ENCODE measurements at regions not wholly inside any gene's neighbourhood (a gene's known extent, or its start where the extent isn't known, plus 50 kb on each side); places are given as distances from the start of the nearest gene placed in this dataset.

GRCh38 chr14:55946231-55946630 is 172.0 kb upstream of the PELI2 start:
- WGBS (ENCODE audit: insufficient coverage) = 29% methylated on average over 2 of the region's 2 CpGs
- Histone ChIP-seq H3K9me3 (ENCODE audit: control extremely low read depth in 1 of 5, control insufficient read depth in 4 of 5, insufficient read depth in 2 of 5, low read depth in 1 of 5, low read length in 4 of 5) (no peaks in the 10 kb centered on the region), H3K27ac (ENCODE audit: insufficient read depth in 1 of 2, low read depth in 1 of 2, low read length in 2 of 2, poor library complexity in 1 of 2, severe bottlenecking in 2 of 2) (no peak overlapping the region), H3K27me3 (replicated peaks in 2 of 5; ENCODE audit: control insufficient read depth in 4 of 5, insufficient read depth in 5 of 5, low read length in 4 of 5) (no peaks in the 10 kb centered on the region), H3K36me3 (ENCODE audit: control insufficient read depth in 4 of 4, insufficient read depth in 4 of 4, low read length in 3 of 4) (no peaks in the 10 kb centered on the region), H3K4me1 (ENCODE audit: control extremely low read depth in 1 of 4, control insufficient read depth in 4 of 4, insufficient read depth in 4 of 4, low read length in 3 of 4) (no peaks in the 10 kb centered on the region), H3K4me3 (ENCODE audit: control insufficient read depth in 1 of 7, extremely low read depth in 1 of 7, insufficient read depth in 4 of 7, low read depth in 2 of 7, low read length in 6 of 7) (no peak overlapping the region)
- POLR2A ChIA-PET = interaction anchor here (0.7 kb wide), 1 partner anchor 858 kb away, joined by 3 read pairs; no protein-coding TSS in a partner anchor
- peak in 2 of 3 donors; percentile 47 to 56 for DNase-seq
- CTCF ChIA-PET = no interaction called here

GRCh38 chr14:55948399-55948798 is 169.8 kb upstream of the PELI2 start:
- H3K9me3 ChIP-seq (ENCODE audit: control extremely low read depth in 1 of 5, control insufficient read depth in 4 of 5, insufficient read depth in 2 of 5, low read depth in 1 of 5, low read length in 4 of 5) = no peaks in the 10 kb centered on the region
- DNase-seq = no peak
- WGBS (ENCODE audit: insufficient coverage) = 100% methylated on average over 1 of the region's 3 CpGs
- no peak overlapping the region for H3K4me3 ChIP-seq (ENCODE audit: control insufficient read depth in 1 of 7, extremely low read depth in 1 of 7, insufficient read depth in 4 of 7, low read depth in 2 of 7, low read length in 6 of 7)
- ChIA-PET POLR2A (no interaction called here), CTCF (no interaction called here)
- no peaks in the 10 kb centered on the region for H3K36me3 ChIP-seq (ENCODE audit: control insufficient read depth in 4 of 4, insufficient read depth in 4 of 4, low read length in 3 of 4)
- H3K27me3 ChIP-seq (replicated peaks in 2 of 5; ENCODE audit: control insufficient read depth in 4 of 5, insufficient read depth in 5 of 5, low read length in 4 of 5) = no peaks in the 10 kb centered on the region
- H3K27ac ChIP-seq (ENCODE audit: insufficient read depth in 1 of 2, low read depth in 1 of 2, low read length in 2 of 2, poor library complexity in 1 of 2, severe bottlenecking in 2 of 2) = no peak overlapping the region
- H3K4me1 ChIP-seq (ENCODE audit: control extremely low read depth in 1 of 4, control insufficient read depth in 4 of 4, insufficient read depth in 4 of 4, low read length in 3 of 4) = no peaks in the 10 kb centered on the region

DNA sequence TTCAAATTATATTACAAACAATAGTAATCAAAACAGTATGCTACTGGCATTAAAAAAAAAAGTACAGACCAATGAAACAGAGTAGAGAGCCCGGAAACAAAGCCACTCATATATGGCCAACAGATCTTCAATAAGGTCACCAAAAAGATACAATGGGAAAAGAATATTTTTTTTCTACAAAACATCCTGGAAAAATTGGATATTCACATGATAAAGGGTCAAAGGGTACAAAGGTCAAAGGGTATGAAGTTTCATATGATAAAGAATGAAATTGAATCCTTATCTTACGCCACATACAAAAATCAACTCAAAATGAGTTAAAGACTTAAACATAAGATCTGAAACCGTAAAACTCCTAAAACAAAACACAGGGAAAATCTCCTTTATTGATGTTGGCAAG is 168.5 kb upstream of the PELI2 start:
- Histone ChIP-seq H3K27ac (ENCODE audit: insufficient read depth in 1 of 2, low read depth in 1 of 2, low read length in 2 of 2, poor library complexity in 1 of 2, severe bottlenecking in 2 of 2) (no peak overlapping the region), H3K27me3 (replicated peaks in 2 of 5; ENCODE audit: control insufficient read depth in 4 of 5, insufficient read depth in 5 of 5, low read length in 4 of 5) (no peaks in the 10 kb centered on the region), H3K36me3 (ENCODE audit: control insufficient read depth in 4 of 4, insufficient read depth in 4 of 4, low read length in 3 of 4) (no peaks in the 10 kb centered on the region), H3K4me1 (ENCODE audit: control extremely low read depth in 1 of 4, control insufficient read depth in 4 of 4, insufficient read depth in 4 of 4, low read length in 3 of 4) (no peaks in the 10 kb centered on the region), H3K9me3 (ENCODE audit: control extremely low read depth in 1 of 5, control insufficient read depth in 4 of 5, insufficient read depth in 2 of 5, low read depth in 1 of 5, low read length in 4 of 5) (no peaks in the 10 kb centered on the region), H3K4me3 (ENCODE audit: control insufficient read depth in 1 of 7, extremely low read depth in 1 of 7, insufficient read depth in 4 of 7, low read depth in 2 of 7, low read length in 6 of 7) (no peak overlapping the region)
- POLR2A ChIA-PET = no interaction called here
- CTCF ChIA-PET = no interaction called here
- no peak for DNase-seq
- WGBS (ENCODE audit: insufficient coverage) = no CpG with 5 or more reads among the region's 3 CpGs

DNA sequence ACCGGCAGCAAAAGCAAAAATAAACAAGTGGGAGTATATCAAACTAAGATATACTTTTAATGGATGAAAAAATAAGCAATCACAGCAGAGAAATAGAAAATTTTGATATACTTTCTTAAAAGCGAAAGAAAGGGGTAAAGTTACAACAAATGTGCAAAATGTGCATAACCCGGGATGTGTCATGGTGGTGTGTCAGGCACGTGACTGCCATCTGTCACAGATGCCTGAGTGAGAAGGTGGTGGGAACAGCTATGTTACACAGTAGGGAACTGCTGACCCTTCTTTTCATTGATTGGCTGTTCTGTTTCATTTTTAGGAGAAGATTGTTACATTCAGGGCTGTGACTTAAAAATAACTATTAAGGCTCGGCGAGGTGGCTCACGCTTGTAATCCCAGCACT is 168.1 kb upstream of the PELI2 start:
- H3K27me3 ChIP-seq (replicated peaks in 2 of 5; ENCODE audit: control insufficient read depth in 4 of 5, insufficient read depth in 5 of 5, low read length in 4 of 5) = no peaks in the 10 kb centered on the region
- no peaks in the 10 kb centered on the region for H3K36me3 ChIP-seq (ENCODE audit: control insufficient read depth in 4 of 4, insufficient read depth in 4 of 4, low read length in 3 of 4)
- CTCF ChIA-PET = no interaction called here
- 100% methylated on average over 6 of the region's 7 CpGs for WGBS (ENCODE audit: insufficient coverage)
- no peaks in the 10 kb centered on the region for H3K4me1 ChIP-seq (ENCODE audit: control extremely low read depth in 1 of 4, control insufficient read depth in 4 of 4, insufficient read depth in 4 of 4, low read length in 3 of 4)
- no peak overlapping the region for H3K27ac ChIP-seq (ENCODE audit: insufficient read depth in 1 of 2, low read depth in 1 of 2, low read length in 2 of 2, poor library complexity in 1 of 2, severe bottlenecking in 2 of 2)
- DNase-seq = no peak
- H3K9me3 ChIP-seq (ENCODE audit: control extremely low read depth in 1 of 5, control insufficient read depth in 4 of 5, insufficient read depth in 2 of 5, low read depth in 1 of 5, low read length in 4 of 5) = no peaks in the 10 kb centered on the region
- no peak overlapping the region for H3K4me3 ChIP-seq (ENCODE audit: control insufficient read depth in 1 of 7, extremely low read depth in 1 of 7, insufficient read depth in 4 of 7, low read depth in 2 of 7, low read length in 6 of 7)
- POLR2A ChIA-PET = no interaction called here

- H3K9me3 ChIP-seq (ENCODE audit: control extremely low read depth in 1 of 5, control insufficient read depth in 4 of 5, insufficient read depth in 2 of 5, low read depth in 1 of 5, low read length in 4 of 5) = no peaks in the 10 kb centered on the region
- H3K27ac ChIP-seq (ENCODE audit: insufficient read depth in 1 of 2, low read depth in 1 of 2, low read length in 2 of 2, poor library complexity in 1 of 2, severe bottlenecking in 2 of 2) = no peak overlapping the region
- no peak for DNase-seq
- POLR2A ChIA-PET = no interaction called here
- H3K27me3 ChIP-seq (replicated peaks in 2 of 5; ENCODE audit: control insufficient read depth in 4 of 5, insufficient read depth in 5 of 5, low read length in 4 of 5) = no peaks in the 10 kb centered on the region
- H3K36me3 ChIP-seq (ENCODE audit: control insufficient read depth in 4 of 4, insufficient read depth in 4 of 4, low read length in 3 of 4) = no peaks in the 10 kb centered on the region
- no peak overlapping the region for H3K4me3 ChIP-seq (ENCODE audit: control insufficient read depth in 1 of 7, extremely low read depth in 1 of 7, insufficient read depth in 4 of 7, low read depth in 2 of 7, low read length in 6 of 7)
- 98% methylated on average over 7 of the region's 9 CpGs for WGBS (ENCODE audit: insufficient coverage)
- H3K4me1 ChIP-seq (ENCODE audit: control extremely low read depth in 1 of 4, control insufficient read depth in 4 of 4, insufficient read depth in 4 of 4, low read length in 3 of 4) = no peaks in the 10 kb centered on the region
- CTCF ChIA-PET = no interaction called here
Observed at GRCh38 chr14:55951341-55952206, 166.6 kb upstream of the PELI2 start.

GRCh38 chr14:55954108-55954507 is 164.1 kb upstream of the PELI2 start:
- Histone ChIP-seq H3K36me3 (ENCODE audit: control insufficient read depth in 4 of 4, insufficient read depth in 4 of 4, low read length in 3 of 4) (no peaks in the 10 kb centered on the region), H3K27ac (ENCODE audit: insufficient read depth in 1 of 2, low read depth in 1 of 2, low read length in 2 of 2, poor library complexity in 1 of 2, severe bottlenecking in 2 of 2) (no peak overlapping the region), H3K27me3 (replicated peaks in 2 of 5; ENCODE audit: control insufficient read depth in 4 of 5, insufficient read depth in 5 of 5, low read length in 4 of 5) (no peaks in the 10 kb centered on the region), H3K4me3 (ENCODE audit: control insufficient read depth in 1 of 7, extremely low read depth in 1 of 7, insufficient read depth in 4 of 7, low read depth in 2 of 7, low read length in 6 of 7) (no peak overlapping the region), H3K4me1 (ENCODE audit: control extremely low read depth in 1 of 4, control insufficient read depth in 4 of 4, insufficient read depth in 4 of 4, low read length in 3 of 4) (no peaks in the 10 kb centered on the region), H3K9me3 (ENCODE audit: control extremely low read depth in 1 of 5, control insufficient read depth in 4 of 5, insufficient read depth in 2 of 5, low read depth in 1 of 5, low read length in 4 of 5) (no peaks in the 10 kb centered on the region)
- POLR2A ChIA-PET = no interaction called here
- CTCF ChIA-PET = interaction anchor here (1.0 to 2.1 kb wide), 2 partner anchors 9 to 20 kb away, joined by 3 to 6 read pairs; no protein-coding TSS in a partner anchor
- DNase-seq = no peak

- H3K9me3 ChIP-seq (ENCODE audit: control extremely low read depth in 1 of 5, control insufficient read depth in 4 of 5, insufficient read depth in 2 of 5, low read depth in 1 of 5, low read length in 4 of 5) = no peaks in the 10 kb centered on the region
- WGBS (ENCODE audit: insufficient coverage) = 67% methylated on average over 2 of the region's 3 CpGs
- ChIA-PET POLR2A (no interaction called here), CTCF (interaction anchor here (1.0 to 2.1 kb wide), 2 partner anchors 7 to 18 kb away, joined by 3 to 6 read pairs; no protein-coding TSS in a partner anchor)
- no peaks in the 10 kb centered on the region for H3K36me3 ChIP-seq (ENCODE audit: control insufficient read depth in 4 of 4, insufficient read depth in 4 of 4, low read length in 3 of 4)
- H3K4me3 ChIP-seq (ENCODE audit: control insufficient read depth in 1 of 7, extremely low read depth in 1 of 7, insufficient read depth in 4 of 7, low read depth in 2 of 7, low read length in 6 of 7) = no peak overlapping the region
- H3K27me3 ChIP-seq (replicated peaks in 2 of 5; ENCODE audit: control insufficient read depth in 4 of 5, insufficient read depth in 5 of 5, low read length in 4 of 5) = no peaks in the 10 kb centered on the region
- no peak overlapping the region for H3K27ac ChIP-seq (ENCODE audit: insufficient read depth in 1 of 2, low read depth in 1 of 2, low read length in 2 of 2, poor library complexity in 1 of 2, severe bottlenecking in 2 of 2)
- H3K4me1 ChIP-seq (ENCODE audit: control extremely low read depth in 1 of 4, control insufficient read depth in 4 of 4, insufficient read depth in 4 of 4, low read length in 3 of 4) = no peaks in the 10 kb centered on the region
- no peak for DNase-seq
Observed at GRCh38 chr14:55955175-55955574, 163.0 kb upstream of the PELI2 start.

All from common myeloid progenitor, CD34-positive (primary cell).